HEK293 (cell line): ENCODE measurements at regions not wholly inside any gene's neighbourhood (a gene's known extent, or its start where the extent isn't known, plus 50 kb on each side); places are given as distances from the start of the nearest gene placed in this dataset.

Experiments used
- CTCF ChIA-PET: fragments of 350-600 bp; formaldehyde crosslinking; extraction: SDS; loops from one replicate; lab custom pipeline; 2021; ENCODE audit warnings: antibody characterized with exemption; lab: Yijun Ruan, JAX
- POLR2A ChIA-PET: fragments of 300-600 bp; formaldehyde crosslinking; extraction: SDS; loops from one replicate; lab custom pipeline; 2020; ENCODE audit warnings: antibody characterized with exemption, inconsistent platforms; lab: Yijun Ruan, JAX
- H3K27ac ChIP-seq: fragments of 200-500 bp; sonication (Bioruptor generic); 2 replicates; pipeline ENCODE4 v1.5.1; 2014; ENCODE audit warnings: low read depth, low read length, control low read depth, inconsistent platforms; ENCODE audit errors: extremely low read depth
- H3K36me3 ChIP-seq, 2 experiments: fragments of 200-500 bp in 1 of 2; sonication (Bioruptor generic) in 1 of 2; 1 replicate in 1 of 2; 2 replicates in 1 of 2; pipeline ENCODE4 v1.5.1; 2014 to 2017; ENCODE audit warnings: inconsistent platforms in 2 of 2, low read length in 2 of 2; ENCODE audit not compliant: control insufficient read depth in 2 of 2, insufficient read depth in 1 of 2
- H3K4me1 ChIP-seq: fragments of 200-500 bp; sonication (Bioruptor generic); 2 replicates; pipeline ENCODE4 v1.5.1; 2014; ENCODE audit warnings: mild to moderate bottlenecking, low read length, inconsistent platforms; ENCODE audit not compliant: control insufficient read depth, insufficient read depth
- H3K4me3 ChIP-seq: 2 replicates; pipeline ENCODE4 v1.5.1; 2011; ENCODE audit warnings: low read depth, mild to moderate bottlenecking, control low read depth, low read length, moderate library complexity
- H3K9me3 ChIP-seq: fragments of 200-500 bp; sonication (Bioruptor generic); 2 replicates; pipeline ENCODE4 v1.5.1; 2014; ENCODE audit warnings: low read depth, low read length, inconsistent platforms; ENCODE audit not compliant: control insufficient read depth, insufficient read depth
- AEBP2 ChIP-seq: fragments of 450-650 bp; formaldehyde crosslinking; IDR thresholded peaks from 2 replicates; pipeline ENCODE4 v1.5.1; 2016; ENCODE audit warnings: missing biosample characterization, missing genetic modification characterization, borderline replicate concordance
- ZFHX2 ChIP-seq: fragments of 450-650 bp; formaldehyde crosslinking; conservative IDR thresholded peaks from 2 replicates; pipeline ENCODE4 v1.5.1; 2016; ENCODE audit warnings: missing biosample characterization, missing genetic modification characterization
- ZFP3 ChIP-seq: fragments of 450-650 bp; formaldehyde crosslinking; IDR thresholded peaks from 2 replicates; pipeline ENCODE4 v1.5.1; 2016; ENCODE audit warnings: low read depth, missing biosample characterization, missing genetic modification characterization
- ZFP41 ChIP-seq: fragments of 450-650 bp; formaldehyde crosslinking; IDR thresholded peaks from 2 replicates; pipeline ENCODE4 v1.5.1; 2016; ENCODE audit warnings: missing biosample characterization, missing genetic modification characterization, borderline replicate concordance
- ZIC2 ChIP-seq: fragments of 450-650 bp; formaldehyde crosslinking; IDR thresholded peaks from 2 replicates; pipeline ENCODE4 v1.5.1; 2016; ENCODE audit warnings: missing biosample characterization, missing genetic modification characterization
- ZNF112 ChIP-seq: fragments of 450-650 bp; formaldehyde crosslinking; IDR thresholded peaks from 2 replicates; pipeline ENCODE4 v1.5.0; 2017; ENCODE audit warnings: missing biosample characterization, missing genetic modification characterization
- ZNF221 ChIP-seq: fragments of 450-650 bp; formaldehyde crosslinking; IDR thresholded peaks from 2 replicates; pipeline ENCODE4 v1.5.1; 2017; ENCODE audit warnings: missing biosample characterization, missing genetic modification characterization, borderline replicate concordance
- ZNF423 ChIP-seq: fragments of 450-650 bp; formaldehyde crosslinking; IDR thresholded peaks from 2 replicates; pipeline ENCODE4 v1.5.1; 2016; ENCODE audit warnings: missing biosample characterization, missing genetic modification characterization
- ZNF433 ChIP-seq: fragments of 450-650 bp; formaldehyde crosslinking; IDR thresholded peaks from 2 replicates; pipeline ENCODE4 v1.5.1; 2016; ENCODE audit warnings: missing biosample characterization, missing genetic modification characterization, low read depth
- ZNF529 ChIP-seq: fragments of 450-650 bp; formaldehyde crosslinking; IDR thresholded peaks from 2 replicates; pipeline ENCODE4 v1.5.1; 2017; ENCODE audit warnings: missing genetic modification characterization, missing biosample characterization; ENCODE audit not compliant: insufficient replicate concordance
- ZNF610 ChIP-seq: fragments of 450-650 bp; formaldehyde crosslinking; IDR thresholded peaks from 2 replicates; pipeline ENCODE4 v1.5.1; 2016; ENCODE audit warnings: missing biosample characterization, missing genetic modification characterization, borderline replicate concordance
- ZNF660 ChIP-seq: fragments of 450-650 bp; IDR thresholded peaks from 2 replicates; pipeline ENCODE4 v1.5.1; 2018; ENCODE audit warnings: missing biosample characterization, mild to moderate bottlenecking, missing genetic modification characterization
- ZNF707 ChIP-seq: fragments of 450-650 bp; formaldehyde crosslinking; IDR thresholded peaks from 2 replicates; pipeline ENCODE4 v1.5.1; 2016; ENCODE audit warnings: missing biosample characterization, missing genetic modification characterization
- TF ChIP-seq, protein P1 (sequence below): fragments of 450-650 bp; formaldehyde crosslinking; IDR thresholded peaks from 2 replicates; pipeline ENCODE4 v1.5.1; 2016; ENCODE audit warnings: missing biosample characterization, missing genetic modification characterization
- TF ChIP-seq, protein P2 (sequence below): fragments of 450-650 bp; formaldehyde crosslinking; IDR thresholded peaks from 2 replicates; pipeline ENCODE4 v1.5.1; 2016; ENCODE audit warnings: missing biosample characterization, missing genetic modification characterization, borderline replicate concordance
- TF ChIP-seq, protein P3 (sequence below): fragments of 450-650 bp; IDR thresholded peaks from 2 replicates; pipeline ENCODE4 v1.5.1; 2018; ENCODE audit warnings: missing biosample characterization, mild to moderate bottlenecking, missing genetic modification characterization

GRCh38 chr4:123740236-123740635 lies 343.6 kb downstream of the SPRY1 start (continued):
- TF ChIP-seq, protein P1, sequence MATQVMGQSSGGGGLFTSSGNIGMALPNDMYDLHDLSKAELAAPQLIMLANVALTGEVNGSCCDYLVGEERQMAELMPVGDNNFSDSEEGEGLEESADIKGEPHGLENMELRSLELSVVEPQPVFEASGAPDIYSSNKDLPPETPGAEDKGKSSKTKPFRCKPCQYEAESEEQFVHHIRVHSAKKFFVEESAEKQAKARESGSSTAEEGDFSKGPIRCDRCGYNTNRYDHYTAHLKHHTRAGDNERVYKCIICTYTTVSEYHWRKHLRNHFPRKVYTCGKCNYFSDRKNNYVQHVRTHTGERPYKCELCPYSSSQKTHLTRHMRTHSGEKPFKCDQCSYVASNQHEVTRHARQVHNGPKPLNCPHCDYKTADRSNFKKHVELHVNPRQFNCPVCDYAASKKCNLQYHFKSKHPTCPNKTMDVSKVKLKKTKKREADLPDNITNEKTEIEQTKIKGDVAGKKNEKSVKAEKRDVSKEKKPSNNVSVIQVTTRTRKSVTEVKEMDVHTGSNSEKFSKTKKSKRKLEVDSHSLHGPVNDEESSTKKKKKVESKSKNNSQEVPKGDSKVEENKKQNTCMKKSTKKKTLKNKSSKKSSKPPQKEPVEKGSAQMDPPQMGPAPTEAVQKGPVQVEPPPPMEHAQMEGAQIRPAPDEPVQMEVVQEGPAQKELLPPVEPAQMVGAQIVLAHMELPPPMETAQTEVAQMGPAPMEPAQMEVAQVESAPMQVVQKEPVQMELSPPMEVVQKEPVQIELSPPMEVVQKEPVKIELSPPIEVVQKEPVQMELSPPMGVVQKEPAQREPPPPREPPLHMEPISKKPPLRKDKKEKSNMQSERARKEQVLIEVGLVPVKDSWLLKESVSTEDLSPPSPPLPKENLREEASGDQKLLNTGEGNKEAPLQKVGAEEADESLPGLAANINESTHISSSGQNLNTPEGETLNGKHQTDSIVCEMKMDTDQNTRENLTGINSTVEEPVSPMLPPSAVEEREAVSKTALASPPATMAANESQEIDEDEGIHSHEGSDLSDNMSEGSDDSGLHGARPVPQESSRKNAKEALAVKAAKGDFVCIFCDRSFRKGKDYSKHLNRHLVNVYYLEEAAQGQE (tag by site-specific recombination) = no peak
- TF ChIP-seq ZFP3 (tag by site-specific recombination) = no peak

GRCh38 chr4:123741906-123742305 lies 345.3 kb downstream of the SPRY1 start:
- POLR2A ChIA-PET = no interaction called here
- Histone ChIP-seq H3K27ac (no peak overlapping the region), H3K4me3 (no peak overlapping the region), H3K9me3 (no peaks in the 10 kb centered on the region), H3K36me3 (no peaks in the 10 kb centered on the region), H3K4me1 (no peaks in the 10 kb centered on the region)
- TF ChIP-seq ZFP41 (tag by site-specific recombination) (no peak), ZNF707 (tag by site-specific recombination) (no peak), ZNF112 (no peak), ZFHX2 (no peak), ZIC2 (tag by site-specific recombination) (no peak), ZNF423 (tag by site-specific recombination) (no peak), ZNF529 (tag by site-specific recombination) (no peak), ZNF221 (tag by site-specific recombination) (no peak), ZNF660 (no peak), ZNF610 (tag by site-specific recombination) (no peak), ZNF433 (tag by site-specific recombination) (no peak), AEBP2 (no peak)
- TF ChIP-seq, protein P2, sequence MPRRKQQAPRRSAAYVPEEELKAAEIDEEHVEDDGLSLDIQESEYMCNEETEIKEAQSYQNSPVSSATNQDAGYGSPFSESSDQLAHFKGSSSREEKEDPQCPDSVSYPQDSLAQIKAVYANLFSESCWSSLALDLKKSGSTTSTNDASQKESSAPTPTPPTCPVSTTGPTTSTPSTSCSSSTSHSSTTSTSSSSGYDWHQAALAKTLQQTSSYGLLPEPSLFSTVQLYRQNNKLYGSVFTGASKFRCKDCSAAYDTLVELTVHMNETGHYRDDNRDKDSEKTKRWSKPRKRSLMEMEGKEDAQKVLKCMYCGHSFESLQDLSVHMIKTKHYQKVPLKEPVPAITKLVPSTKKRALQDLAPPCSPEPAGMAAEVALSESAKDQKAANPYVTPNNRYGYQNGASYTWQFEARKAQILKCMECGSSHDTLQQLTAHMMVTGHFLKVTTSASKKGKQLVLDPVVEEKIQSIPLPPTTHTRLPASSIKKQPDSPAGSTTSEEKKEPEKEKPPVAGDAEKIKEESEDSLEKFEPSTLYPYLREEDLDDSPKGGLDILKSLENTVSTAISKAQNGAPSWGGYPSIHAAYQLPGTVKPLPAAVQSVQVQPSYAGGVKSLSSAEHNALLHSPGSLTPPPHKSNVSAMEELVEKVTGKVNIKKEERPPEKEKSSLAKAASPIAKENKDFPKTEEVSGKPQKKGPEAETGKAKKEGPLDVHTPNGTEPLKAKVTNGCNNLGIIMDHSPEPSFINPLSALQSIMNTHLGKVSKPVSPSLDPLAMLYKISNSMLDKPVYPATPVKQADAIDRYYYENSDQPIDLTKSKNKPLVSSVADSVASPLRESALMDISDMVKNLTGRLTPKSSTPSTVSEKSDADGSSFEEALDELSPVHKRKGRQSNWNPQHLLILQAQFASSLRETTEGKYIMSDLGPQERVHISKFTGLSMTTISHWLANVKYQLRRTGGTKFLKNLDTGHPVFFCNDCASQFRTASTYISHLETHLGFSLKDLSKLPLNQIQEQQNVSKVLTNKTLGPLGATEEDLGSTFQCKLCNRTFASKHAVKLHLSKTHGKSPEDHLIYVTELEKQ (tag by site-specific recombination) = no peak
- TF ChIP-seq, protein P3, sequence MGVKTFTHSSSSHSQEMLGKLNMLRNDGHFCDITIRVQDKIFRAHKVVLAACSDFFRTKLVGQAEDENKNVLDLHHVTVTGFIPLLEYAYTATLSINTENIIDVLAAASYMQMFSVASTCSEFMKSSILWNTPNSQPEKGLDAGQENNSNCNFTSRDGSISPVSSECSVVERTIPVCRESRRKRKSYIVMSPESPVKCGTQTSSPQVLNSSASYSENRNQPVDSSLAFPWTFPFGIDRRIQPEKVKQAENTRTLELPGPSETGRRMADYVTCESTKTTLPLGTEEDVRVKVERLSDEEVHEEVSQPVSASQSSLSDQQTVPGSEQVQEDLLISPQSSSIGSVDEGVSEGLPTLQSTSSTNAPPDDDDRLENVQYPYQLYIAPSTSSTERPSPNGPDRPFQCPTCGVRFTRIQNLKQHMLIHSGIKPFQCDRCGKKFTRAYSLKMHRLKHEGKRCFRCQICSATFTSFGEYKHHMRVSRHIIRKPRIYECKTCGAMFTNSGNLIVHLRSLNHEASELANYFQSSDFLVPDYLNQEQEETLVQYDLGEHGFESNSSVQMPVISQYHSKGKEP (tag by site-specific recombination) = no peak
- TF ChIP-seq, all 188 proteins: peak for 0
- CTCF ChIA-PET = no interaction called here
